Fibroblast of skin of abdomen (primary cell): ENCODE measurements at regions not wholly inside any gene's neighbourhood (a gene's known extent, or its start where the extent isn't known, plus 50 kb on each side); places are given as distances from the start of the nearest gene placed in this dataset.
A peak's percentile ranks its signal among the peaks of the same experiment; 100 is the strongest.
"Not testable (repeated sequence)": the region's sequence is repeated elsewhere in the genome, so short reads cannot be mapped to it uniquely, and the experiment has no call there.

Experiments
- DNase-seq: peaks from one replicate; pipeline ENCODE4 v3.0.0-alpha.2; 2013

GRCh38 chr5:10126900-10127299 is 122.8 kb downstream of the ATPSCKMT start:
- DNase-seq = no peak

DNA sequence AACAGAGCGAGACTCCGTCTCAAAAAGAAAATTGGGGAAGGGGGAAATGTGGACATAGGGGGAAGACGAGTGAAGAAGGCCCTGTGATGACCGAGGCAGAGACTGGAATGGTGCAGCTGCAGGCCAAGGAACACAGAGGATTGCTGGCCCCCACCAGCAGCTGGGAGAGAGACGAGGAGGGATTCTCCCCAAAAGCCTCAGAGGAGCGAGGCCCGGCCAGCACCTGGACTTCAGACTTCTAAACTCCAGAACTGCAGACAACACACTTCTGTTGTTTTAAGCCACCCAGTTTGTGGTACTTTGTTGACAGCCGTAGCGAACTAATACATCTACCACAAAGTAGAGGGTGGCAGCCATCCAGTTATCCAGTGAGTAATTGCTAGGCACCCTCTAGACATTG is 124.6 kb downstream of the ATPSCKMT start:
- DNase-seq = no peak

DNA sequence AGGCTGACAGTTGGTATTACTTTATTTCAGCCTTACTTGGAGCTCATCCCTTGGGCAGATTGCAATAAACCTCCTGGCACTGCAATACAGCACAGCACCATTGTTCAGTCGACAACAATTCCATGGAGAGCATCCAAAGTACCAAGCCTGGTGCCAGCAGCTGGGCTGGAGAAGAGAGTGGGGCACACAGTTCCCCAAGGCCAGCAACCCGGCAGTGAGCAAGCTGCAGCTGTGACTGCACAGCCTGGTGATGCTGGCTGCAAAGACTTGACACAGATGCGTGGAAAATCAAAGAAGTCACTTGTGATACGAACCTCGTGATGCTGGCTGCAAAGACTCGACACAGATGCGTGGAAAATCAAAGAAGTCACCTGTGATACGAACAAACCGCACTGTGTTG is 125.4 kb downstream of the ATPSCKMT start:
- no peak for DNase-seq

DNA sequence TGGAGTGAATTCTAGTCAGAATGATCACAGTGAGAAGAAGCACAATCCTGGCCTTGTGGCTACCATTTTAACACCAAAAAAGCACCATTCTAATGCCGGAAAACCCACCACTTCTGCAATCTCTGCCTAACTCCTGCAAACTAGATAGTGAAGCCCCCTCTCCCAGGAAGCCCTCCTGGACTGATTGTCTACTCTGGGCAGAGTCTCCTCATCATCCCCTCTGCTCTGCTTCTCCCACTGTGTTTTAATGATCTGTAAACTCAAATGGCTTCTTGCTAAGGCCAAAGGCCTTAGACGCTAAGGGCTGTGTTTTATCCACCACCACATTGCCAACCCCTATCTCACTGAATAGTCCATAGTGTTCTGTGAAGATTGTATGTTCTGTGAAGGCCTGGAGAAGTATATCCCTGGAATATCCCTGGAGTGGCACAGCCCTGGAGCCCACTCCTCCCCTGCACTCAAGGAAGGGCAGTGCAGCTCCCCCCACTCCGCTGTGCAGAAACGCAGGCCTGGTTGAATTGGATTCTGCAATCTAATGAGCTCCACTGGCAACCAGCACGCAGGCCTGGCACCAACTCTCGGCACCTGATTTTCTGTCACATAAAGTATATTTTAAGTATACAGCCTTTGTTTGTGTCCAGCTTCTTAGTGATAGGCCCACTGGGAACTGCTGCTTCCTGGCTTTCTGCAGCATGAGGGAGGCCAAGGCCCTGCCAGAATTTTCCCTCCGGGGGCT is 126.3 kb downstream of the ATPSCKMT start:
- DNase-seq = no peak

DNA sequence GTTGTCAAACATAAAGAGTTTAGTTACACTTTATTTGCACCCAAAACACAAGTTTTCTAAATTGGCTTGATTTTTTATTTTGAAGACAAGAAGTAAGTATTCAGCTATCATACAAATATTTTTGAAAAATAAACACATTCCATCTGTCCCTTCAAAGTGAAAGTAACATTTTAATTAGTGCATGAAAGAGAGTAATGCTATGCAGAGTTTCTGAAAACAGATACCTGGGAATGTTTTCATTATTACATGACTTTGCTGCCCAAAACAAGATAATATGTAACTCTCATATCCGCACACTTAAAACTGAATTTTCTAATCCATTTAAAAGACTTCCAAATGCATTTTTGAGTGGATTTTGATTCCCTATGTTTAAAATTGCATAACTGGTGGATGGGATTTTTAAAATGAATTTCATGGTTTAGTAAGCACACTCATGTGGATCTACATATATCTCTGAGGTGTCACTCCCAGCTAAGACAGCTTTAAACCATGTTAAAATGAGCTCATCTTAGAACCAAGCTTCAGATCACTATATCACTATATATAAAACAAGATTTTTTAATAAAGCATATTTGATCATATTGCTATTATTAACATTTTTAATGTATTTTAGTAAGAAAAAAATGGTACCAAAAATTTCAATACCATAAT is 127.5 kb downstream of the ATPSCKMT start:
- no peak for DNase-seq

DNA sequence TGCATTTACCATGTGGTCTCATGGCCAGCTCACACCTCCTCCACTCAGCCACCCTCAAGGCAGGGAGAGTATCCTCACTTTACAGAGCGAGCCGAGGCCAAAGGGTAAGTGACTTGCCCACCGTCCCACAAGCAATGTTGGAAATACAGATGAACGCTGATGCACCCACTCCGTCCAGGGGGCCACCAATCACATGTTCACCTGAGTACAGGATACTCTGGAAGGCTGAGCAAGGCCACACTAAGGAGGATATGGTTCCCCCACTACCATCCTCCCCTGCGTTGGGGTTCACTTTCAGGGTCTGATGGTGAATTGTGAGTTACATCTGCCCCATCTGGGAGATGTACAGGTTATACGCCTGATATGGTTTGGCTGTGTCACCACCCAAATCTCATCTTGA is 128.8 kb downstream of the ATPSCKMT start:
- DNase-seq = no peak

GRCh38 chr5:10118150-10118549 is 131.5 kb downstream of the ATPSCKMT start:
- DNase-seq = no peak

DNA sequence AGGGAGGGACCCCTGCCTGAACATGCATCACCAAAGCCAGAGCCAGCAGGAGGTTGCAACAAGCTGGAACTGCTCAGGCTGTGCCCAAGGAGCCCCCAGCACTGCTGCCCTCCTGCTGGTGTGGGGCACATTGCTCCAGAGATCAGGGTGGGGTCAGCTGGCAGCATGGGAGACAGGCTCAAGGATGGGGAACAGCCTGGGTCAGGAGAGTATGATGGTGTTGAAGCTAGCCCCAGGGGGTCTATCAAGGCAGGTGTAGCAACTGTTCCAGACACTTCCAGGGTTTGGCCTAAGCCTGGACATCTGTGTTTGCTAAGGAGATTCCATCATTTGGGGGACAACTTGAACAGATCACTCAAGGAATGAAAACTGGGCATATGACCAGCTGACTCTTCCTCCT is 133.1 kb downstream of the ATPSCKMT start:
- DNase-seq = no peak

GRCh38 chr5:10115669-10116068 is 134.0 kb downstream of the ATPSCKMT start:
- DNase-seq = no peak

DNA sequence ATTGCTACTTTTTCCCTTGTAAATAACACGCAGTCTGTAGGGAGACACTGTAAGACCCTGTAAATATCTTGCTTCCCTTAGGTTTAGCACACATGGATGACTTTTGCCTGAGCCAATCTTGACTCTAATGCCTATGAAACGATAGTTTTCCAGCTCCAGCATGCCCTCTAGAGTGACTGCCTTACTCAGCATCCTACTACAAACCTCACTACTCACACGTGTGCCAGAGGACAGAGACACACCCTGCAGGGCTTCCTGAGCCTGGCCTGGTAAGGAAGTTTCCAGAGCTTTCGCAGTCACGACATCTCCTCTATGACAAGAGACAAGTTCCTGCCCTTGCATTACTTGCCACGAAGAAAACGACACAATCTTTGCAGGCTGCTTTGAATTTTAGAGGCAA is 138.1 kb downstream of the ATPSCKMT start:
- DNase-seq = peak; percentile 71

DNA sequence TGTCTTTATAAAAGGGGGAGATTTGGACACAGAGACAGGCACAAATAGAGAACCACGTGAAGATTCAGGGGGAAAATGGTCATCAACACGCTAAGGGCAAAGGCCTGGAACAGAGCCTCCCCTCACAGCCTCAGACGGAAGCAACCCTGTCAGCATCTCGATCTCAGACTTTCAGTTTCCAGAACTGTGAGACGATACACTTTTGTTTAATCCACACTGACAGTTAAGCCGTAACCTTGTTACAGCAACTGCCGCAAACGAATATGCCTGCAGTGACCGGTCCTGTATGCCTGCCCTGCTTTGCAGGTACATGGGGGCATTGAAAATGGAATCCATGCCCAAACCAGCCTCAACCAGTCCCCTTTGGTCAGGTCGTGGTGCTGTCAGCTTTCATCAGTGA is 139.5 kb downstream of the ATPSCKMT start:
- no peak for DNase-seq

DNA sequence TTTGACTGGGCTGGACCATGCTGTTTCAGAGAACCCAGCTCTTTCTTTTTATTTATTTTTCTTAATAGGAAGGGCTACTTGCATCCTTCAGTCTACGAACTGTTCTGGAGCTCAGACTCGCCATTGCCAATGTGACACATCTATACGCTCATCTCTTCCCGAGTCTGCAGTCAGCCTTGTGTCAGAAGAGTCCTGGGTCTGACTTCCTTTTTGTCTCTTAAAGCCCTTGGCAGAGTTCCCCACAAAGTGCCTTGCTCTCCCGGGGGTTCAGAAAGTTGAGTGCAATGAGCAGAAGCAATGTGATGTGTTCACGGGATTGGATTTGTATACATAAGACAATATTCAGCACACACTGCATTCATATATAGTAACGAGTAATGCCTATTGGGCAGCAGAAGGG is 140.4 kb downstream of the ATPSCKMT start:
- DNase-seq = no peak

- DNase-seq = peak; percentile 10
Observed at GRCh38 chr5:10106806-10107205, 142.9 kb downstream of the ATPSCKMT start.

- DNase-seq = no peak
Observed at GRCh38 chr5:10106285-10106684, 143.4 kb downstream of the ATPSCKMT start.

DNA sequence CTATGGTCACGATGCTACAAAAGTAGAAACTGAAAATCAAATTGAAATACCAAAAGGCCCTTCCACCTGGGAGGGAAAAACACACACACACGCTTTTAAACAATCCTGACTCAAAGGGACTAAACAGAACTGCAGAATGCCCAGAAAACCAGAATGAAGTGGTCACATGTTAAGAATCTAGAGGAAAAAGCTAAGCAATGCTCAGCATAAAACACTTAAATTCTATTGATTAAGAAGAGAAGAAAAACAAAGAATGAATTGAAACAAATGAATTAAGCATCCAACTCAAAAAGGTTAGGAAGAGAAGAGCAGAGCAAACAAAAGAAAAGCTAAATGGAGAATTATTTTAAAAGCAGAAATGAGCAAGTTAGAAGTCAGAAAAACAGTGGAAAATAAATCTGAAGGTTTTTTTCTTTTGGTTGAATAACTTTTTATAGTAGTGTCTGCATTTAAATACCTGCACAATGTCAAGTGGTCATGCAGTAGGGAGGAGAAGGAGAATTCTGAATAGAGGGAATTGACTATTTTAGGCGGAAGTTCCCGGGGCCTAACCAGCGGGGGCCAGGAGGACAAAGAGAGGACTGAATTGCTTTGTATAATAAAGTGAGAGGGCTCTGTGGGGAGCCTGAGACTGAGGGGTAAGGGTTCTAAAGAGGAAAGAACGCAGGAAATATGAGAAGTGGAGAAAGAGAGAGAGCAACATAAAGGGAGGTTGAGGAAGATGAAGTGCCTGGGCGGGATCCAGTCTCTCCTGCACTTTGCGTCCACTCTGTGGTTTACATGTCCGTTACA is 146.8 kb downstream of the ATPSCKMT start:
- no peak for DNase-seq

- DNase-seq = not testable (repeated sequence)
Observed at GRCh38 chr5:10102235-10102634, 147.5 kb downstream of the ATPSCKMT start.

GRCh38 chr5:10099548-10099947 is 150.1 kb downstream of the ATPSCKMT start:
- no peak for DNase-seq

DNA sequence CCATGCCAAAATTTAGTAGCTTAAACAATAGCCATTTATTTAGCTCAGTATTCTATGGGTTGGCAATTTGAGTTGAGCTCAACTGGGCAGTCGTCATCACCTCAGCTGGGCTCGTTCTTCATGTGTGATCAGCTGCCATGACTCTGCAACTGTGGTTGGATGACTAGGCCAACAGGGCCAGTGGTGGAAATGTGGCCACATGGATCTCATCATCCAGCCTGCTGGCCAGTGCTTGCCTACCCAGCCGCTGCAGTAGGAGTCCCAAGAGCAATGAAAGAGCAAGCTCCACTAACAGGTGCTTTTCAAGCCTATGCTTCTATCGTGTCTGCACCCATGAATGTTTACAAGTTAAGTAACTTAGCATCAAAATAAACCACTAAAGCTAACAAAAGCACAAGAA is 158.0 kb downstream of the ATPSCKMT start:
- DNase-seq = peak; percentile 6

- no peak for DNase-seq
Observed at GRCh38 chr5:10090074-10090473, 159.6 kb downstream of the ATPSCKMT start.

GRCh38 chr5:10085185-10085584 is 164.5 kb downstream of the ATPSCKMT start:
- DNase-seq = no peak

- no peak for DNase-seq
Observed at GRCh38 chr5:10081584-10081983, 168.1 kb downstream of the ATPSCKMT start.

GRCh38 chr5:10077791-10078545 is 171.7 kb downstream of the ATPSCKMT start:
- peak; percentile 93 for DNase-seq
